ENCODE measurements at regions not wholly inside any gene's neighbourhood (a gene's known extent, or its start where the extent isn't known, plus 50 kb on each side); places are given as distances from the start of the nearest gene placed in this dataset.
"Not testable (repeated sequence)": the region's sequence is repeated elsewhere in the genome, so short reads cannot be mapped to it uniquely, and the experiment has no call there.

DNA sequence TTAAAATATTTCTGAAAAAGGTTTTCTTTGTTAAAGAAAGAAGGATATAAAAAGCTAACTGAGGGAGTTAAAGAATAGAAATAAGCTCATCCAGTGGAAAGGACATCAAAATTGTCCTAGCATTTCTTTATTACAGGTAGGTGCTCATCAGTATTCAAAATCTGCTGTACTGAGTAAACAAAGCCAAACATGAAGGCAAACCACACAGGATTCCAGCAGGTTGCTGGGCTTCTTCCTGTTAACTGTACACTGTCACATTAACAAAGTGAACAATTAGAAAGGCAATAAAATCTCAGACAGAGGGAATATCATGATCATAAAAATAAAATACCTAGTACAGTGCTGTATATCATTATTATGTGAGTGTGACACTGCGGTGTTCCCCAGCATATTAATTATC lies 1541.0 kb downstream of the SLITRK5 start:
- DNase-seq (ENCODE audit: low spot score) = no peak

DNA sequence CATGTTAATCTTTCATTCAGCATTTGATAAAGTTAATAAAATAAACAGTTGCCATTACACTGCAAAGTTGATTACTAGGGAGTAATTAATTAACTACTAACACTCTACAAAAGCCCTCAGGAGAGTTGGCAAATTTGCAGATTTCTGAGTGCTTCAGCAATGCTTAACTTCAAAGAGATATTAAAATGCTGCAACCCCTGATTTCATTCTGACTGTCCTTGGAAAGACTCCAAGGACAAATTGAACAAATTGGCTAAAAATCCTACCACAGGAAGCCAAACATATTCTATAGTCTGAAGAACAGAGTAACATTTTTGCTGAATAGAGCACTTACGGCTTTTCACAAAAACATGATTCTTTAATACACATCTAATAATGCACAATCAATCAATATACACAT lies 1543.0 kb downstream of the SLITRK5 start:
- DNase-seq (ENCODE audit: low spot score) = no peak

GRCh38 chr13:89215319-89215718 lies 1544.1 kb downstream of the SLITRK5 start:
- not testable (repeated sequence) for DNase-seq (ENCODE audit: low spot score)

DNA sequence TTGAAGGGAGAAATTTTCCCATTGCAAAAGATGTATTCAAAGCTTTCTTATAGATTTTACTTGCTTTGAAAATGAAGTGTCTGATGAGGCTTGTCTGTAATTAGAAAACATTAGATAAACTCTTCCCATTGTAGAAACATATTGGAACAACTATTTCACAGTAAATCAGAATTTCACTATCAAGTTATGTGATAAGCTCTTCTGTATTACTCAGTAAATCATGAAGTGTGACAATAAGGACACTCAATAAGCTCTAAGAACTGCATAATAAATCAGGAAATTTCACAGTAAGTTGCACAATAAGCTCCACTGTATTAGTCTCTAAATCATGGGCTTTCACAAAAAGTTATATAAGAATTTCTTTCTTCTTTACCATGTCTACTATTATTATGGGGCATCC lies 1546.6 kb downstream of the SLITRK5 start:
- DNase-seq (ENCODE audit: low spot score) = no peak

DNA sequence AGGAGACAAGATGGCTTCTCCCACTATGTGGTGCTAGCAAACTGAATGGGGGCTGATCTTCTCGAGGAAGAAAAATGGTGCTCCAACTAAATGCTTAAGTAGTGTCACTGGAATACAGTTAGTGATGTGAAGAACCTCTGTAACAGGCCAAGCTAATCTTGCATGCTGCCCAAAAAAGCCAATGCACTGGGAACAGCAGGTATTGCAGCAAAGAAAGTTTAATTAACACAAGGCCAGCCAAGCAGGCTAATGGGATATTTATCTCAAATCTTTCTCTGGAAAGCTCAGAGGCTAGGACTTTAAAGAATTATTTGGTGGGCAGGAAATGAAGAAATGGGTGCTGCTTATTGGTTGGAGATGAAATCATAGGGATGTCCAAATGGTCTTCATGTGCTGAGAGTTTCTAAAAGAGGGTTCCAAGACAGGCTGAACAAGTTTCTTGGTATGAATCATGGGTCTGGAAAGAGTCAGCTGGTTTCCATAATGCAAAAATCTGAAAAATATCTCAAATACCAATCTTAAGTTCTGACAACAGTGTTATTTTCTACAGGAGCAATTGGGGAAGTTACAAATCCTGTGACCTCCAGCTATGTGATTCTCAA lies 1550.5 kb downstream of the SLITRK5 start:
- no peak for DNase-seq (ENCODE audit: low spot score)

- DNase-seq (ENCODE audit: low spot score) = no peak
Measured at GRCh38 chr13:89227356-89227755, 1556.2 kb downstream of the SLITRK5 start.

- no peak for DNase-seq (ENCODE audit: low spot score)
Measured at GRCh38 chr13:89238496-89238895, 1567.3 kb downstream of the SLITRK5 start.

GRCh38 chr13:89239361-89240127 lies 1568.4 kb downstream of the SLITRK5 start:
- no peak for DNase-seq (ENCODE audit: low spot score)

GRCh38 chr13:89255844-89256406 lies 1584.8 kb downstream of the SLITRK5 start:
- DNase-seq (ENCODE audit: low spot score) = no peak

GRCh38 chr13:89267734-89268133 lies 1596.6 kb downstream of the SLITRK5 start:
- no peak for DNase-seq (ENCODE audit: low spot score)

DNA sequence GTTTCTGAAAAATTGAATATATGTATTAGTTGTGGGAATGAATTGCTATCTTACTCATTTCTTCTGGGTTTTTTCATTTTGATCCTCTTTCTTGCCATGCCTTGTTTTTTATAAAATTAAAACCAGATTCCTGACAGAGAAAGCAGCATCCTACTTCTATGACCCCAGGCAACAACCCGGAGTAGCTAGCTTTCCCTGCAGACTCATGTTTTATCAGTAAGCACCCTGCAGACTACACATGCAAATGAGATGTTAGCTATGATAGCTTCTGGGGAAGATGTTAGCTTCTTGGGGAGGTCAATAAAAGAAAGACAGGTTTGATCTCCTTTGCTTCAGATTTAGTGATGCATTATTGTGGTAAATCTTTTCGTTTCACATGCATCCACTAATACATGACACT lies 1598.6 kb downstream of the SLITRK5 start:
- DNase-seq (ENCODE audit: low spot score) = no peak

- no peak for DNase-seq (ENCODE audit: low spot score)
Measured at GRCh38 chr13:89270736-89271135, 1599.6 kb downstream of the SLITRK5 start.

- no peak for DNase-seq (ENCODE audit: low spot score)
Measured at GRCh38 chr13:89279374-89279773, 1608.2 kb downstream of the SLITRK5 start.

DNA sequence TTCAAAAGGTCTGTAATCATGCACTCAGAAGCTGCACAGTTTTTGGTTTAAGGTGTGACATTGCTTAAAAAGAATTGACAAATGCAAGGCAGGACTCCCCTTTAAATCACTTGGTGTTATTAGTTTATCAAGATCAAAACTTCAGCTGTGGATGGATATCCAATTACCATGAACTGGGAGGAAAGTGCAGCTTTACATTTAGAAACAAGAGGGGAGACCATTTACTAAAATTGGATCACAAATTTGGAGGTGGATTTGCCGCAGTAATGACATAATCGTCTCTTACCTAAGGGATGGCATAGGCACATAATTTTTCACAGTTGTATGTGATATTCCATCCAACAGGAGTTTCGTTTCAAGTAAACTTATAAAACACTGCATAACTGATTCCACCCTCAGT lies 1610.2 kb downstream of the SLITRK5 start:
- no peak for DNase-seq (ENCODE audit: low spot score)

- no peak for DNase-seq (ENCODE audit: low spot score)
Measured at GRCh38 chr13:89282241-89282640, 1611.1 kb downstream of the SLITRK5 start.

DNA sequence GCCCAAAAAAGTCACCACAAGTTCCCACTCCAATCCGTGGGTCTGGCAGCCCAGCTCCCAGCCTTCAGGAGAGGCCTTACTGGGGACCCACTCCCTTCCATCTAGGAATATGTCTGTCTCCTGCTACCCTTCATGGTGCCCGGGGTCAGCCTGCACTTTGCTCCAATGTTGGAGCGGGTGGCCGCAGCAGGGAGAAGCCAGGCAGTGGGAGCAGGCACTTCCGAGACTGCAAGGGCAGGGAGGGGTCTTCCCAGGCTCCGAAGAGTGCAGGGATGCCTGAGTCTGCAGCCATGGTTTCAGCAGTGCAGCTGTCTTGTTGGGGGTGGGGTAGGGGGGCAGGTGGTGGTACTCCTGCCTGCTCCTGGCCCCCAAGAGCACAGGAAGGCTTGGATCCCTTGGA lies 1616.2 kb downstream of the SLITRK5 start:
- DNase-seq (ENCODE audit: low spot score) = no peak

- no peak for DNase-seq (ENCODE audit: low spot score)
Measured at GRCh38 chr13:89294115-89294867, 1623.1 kb downstream of the SLITRK5 start.

DNA sequence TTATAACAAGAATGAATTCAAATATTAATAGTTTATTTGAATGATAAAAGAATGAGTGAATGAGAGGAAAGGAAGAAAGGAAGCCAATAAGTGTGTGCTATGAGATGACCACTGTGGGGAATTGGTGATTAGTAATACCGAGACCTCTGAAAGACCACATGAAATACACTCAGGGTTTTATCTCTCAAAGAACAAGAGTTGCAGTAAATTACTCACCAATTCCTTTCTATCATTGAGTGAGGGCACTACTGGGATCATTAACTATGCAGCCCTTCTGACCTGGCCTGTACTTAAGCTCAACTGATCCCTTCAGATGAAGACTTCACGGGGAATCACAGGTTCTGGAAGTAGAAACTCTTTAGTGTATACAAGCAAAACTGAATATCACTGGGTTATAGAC lies 1636.1 kb downstream of the SLITRK5 start:
- no peak for DNase-seq (ENCODE audit: low spot score)

DNA sequence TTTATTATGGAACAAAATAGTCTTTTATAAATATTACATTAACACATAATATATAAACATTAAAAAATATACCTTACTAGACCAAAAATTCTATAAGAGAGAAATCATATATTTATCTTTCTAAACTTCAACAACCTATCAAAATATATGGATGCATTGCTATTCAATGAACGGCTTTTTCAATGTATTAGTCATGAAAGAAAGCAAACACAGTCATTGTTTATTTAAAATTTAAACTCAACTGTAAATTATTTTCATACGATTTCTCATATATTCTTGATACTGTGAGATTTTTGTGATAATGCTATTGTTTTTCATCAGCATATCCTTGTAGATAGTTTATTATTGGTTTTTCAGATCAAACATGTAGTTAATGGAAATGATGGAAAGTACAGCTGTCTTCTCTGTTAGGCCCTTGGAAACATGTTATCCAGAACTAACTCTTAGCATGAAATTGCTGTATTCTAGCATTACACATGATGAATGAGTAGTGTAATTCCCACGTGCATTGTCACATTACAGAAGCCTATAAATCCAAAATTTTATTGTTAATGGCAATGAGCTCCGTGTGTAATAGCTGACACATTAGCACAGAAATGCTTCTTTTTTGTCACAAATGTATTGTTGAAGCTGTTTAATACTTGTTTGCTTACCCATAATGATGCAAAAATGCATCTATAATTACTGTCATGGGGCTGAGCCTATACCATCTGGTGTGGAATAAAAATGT lies 1639.9 kb downstream of the SLITRK5 start:
- DNase-seq (ENCODE audit: low spot score) = no peak

GRCh38 chr13:89315287-89315686 lies 1644.1 kb downstream of the SLITRK5 start:
- DNase-seq (ENCODE audit: low spot score) = no peak

DNA sequence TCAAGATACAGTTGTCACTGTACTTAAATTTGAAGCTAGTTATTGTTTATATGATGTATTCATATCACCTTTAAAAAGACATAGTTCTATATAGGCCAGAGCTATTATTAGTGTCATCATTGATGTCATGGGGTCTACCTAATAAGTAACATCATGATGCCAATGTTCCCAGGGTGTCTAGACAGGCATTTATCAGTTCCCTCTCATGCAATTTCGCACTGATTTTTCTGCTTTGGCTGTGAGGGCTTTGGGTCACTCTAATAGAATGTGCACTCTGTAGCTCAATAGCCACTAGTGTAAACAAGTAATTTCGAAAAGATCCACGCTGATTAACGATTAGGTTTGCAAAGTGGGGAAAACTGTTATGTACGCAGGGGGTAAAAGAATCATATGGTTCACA lies 1651.3 kb downstream of the SLITRK5 start:
- no peak for DNase-seq (ENCODE audit: low spot score)

GRCh38 chr13:89324582-89324981 lies 1653.4 kb downstream of the SLITRK5 start:
- DNase-seq (ENCODE audit: low spot score) = no peak

Data from activated CD4-positive, alpha-beta T cell treated with anti-CD3 and anti-CD28 coated beads, Interleukin-2, Interleukin-4, amounts not matched to agents 100 ng/mL and 50 ng/mL, durations not matched to agents 16 hours and 8 hours (primary cell).